Left lung (tissue), 4 donors: ENCODE measurements at regions not wholly inside any gene's neighbourhood (a gene's known extent, or its start where the extent isn't known, plus 50 kb on each side); places are given as distances from the start of the nearest gene placed in this dataset.

ENCODE experiments used
- ATAC-seq: fragments of 200-7000 bp; cut with Tn5 transposase; one replicate; pipeline ENCODE4 v1.9.1; 2020; ENCODE audit warnings: moderate library complexity
- DNase-seq, 4 donors: peaks; one replicate each; pipeline ENCODE4 v3.0.0-alpha.2; 2013 to 2020
- H3K27ac ChIP-seq, 2 donors: fragments of 200-600 bp; sonication (generic) in 1 of 2; one replicate each; pipeline versions ENCODE4 v1.5.0 to v1.8.0; 2020 to 2021
- H3K27me3 ChIP-seq, 2 donors: fragments of 200-600 bp; sonication (generic) in 1 of 2; one replicate each; pipeline versions ENCODE4 v1.5.0 to v1.8.0; 2020 to 2021
- H3K36me3 ChIP-seq, 2 donors: fragments of 200-600 bp; sonication (generic) in 1 of 2; one replicate each; pipeline versions ENCODE4 v1.5.0 to v1.8.0; 2020 to 2021
- H3K4me1 ChIP-seq, 2 donors: fragments of 200-600 bp; one replicate each; pipeline ENCODE4 v1.8.0; 2021
- H3K4me3 ChIP-seq, 2 donors: fragments of 200-600 bp; sonication (generic) in 1 of 2; one replicate each; pipeline versions ENCODE4 v1.5.0 to v1.8.0; 2020 to 2021; ENCODE audit warnings: mild to moderate bottlenecking in 1 of 2
- H3K9me3 ChIP-seq, 2 donors: fragments of 200-600 bp; sonication (generic) in 1 of 2; one replicate each; pipeline versions ENCODE4 v1.5.0 to v1.8.0; 2020 to 2021
- CTCF ChIP-seq, 2 donors: fragments of 200-600 bp; sonication (generic) in 1 of 2; IDR thresholded peaks; one replicate each; pipeline versions ENCODE4 v1.5.0 to v1.8.0; 2021; ENCODE audit warnings: antibody characterized with exemption in 2 of 2
- intact Hi-C, 2 donors: fragments of 100-400 bp; cut with DNase I; formaldehyde crosslinking; loops; one replicate each; pipeline versions ENCODE4 v1.11.2 to v1.14.2; 2022
- donor health status: DM: no; HTN: yes; CAD: no.
- donor health status: DM: no; HTN: no; CAD: no.

GRCh38 chr5:87156631-87157030 is 111.1 kb upstream of the RASA1 start:
- ATAC-seq (no peak), DNase-seq (no peak)
- intact Hi-C loops = no loop called here
- H3K4me1 ChIP-seq = no peaks in the 10 kb centered on the region
- H3K9me3 ChIP-seq = no peaks in the 10 kb centered on the region
- H3K36me3 ChIP-seq = no peaks in the 10 kb centered on the region
- H3K27me3 ChIP-seq = no peaks in the 10 kb centered on the region
- no peak overlapping the region for H3K4me3 ChIP-seq
- no peak for TF ChIP-seq CTCF (IDR thresholded peaks at IDR 0.05)
- H3K27ac ChIP-seq = no peak overlapping the region

- intact Hi-C loops = no loop called here
- DNase-seq = no peak
- no peaks in the 10 kb centered on the region for H3K27me3 ChIP-seq
- no peak overlapping the region for H3K27ac ChIP-seq
- no peaks in the 10 kb centered on the region for H3K9me3 ChIP-seq
- H3K36me3 ChIP-seq = no peaks in the 10 kb centered on the region
- no peak for TF ChIP-seq CTCF (IDR thresholded peaks at IDR 0.05)
- no peak for ATAC-seq
- H3K4me1 ChIP-seq = no peaks in the 10 kb centered on the region
- H3K4me3 ChIP-seq = no peak overlapping the region
Observed at GRCh38 chr5:87164409-87164808, 103.3 kb upstream of the RASA1 start.

GRCh38 chr5:87169300-87169991 is 98.2 kb upstream of the RASA1 start:
- no peak overlapping the region for H3K4me3 ChIP-seq
- no peaks in the 10 kb centered on the region for H3K9me3 ChIP-seq
- no peak overlapping the region for H3K27ac ChIP-seq
- DNase-seq (no peak), ATAC-seq (no peak)
- H3K4me1 ChIP-seq = no peaks in the 10 kb centered on the region
- H3K36me3 ChIP-seq = no peaks in the 10 kb centered on the region
- TF ChIP-seq CTCF (IDR thresholded peaks at IDR 0.05) = no peak
- intact Hi-C loops = no loop called here
- no peaks in the 10 kb centered on the region for H3K27me3 ChIP-seq

- no peaks in the 10 kb centered on the region for H3K9me3 ChIP-seq
- H3K4me1 ChIP-seq = no peaks in the 10 kb centered on the region
- H3K36me3 ChIP-seq = no peaks in the 10 kb centered on the region
- no peaks in the 10 kb centered on the region for H3K27me3 ChIP-seq
- ATAC-seq = no peak
- no peak for TF ChIP-seq CTCF (IDR thresholded peaks at IDR 0.05)
- H3K27ac ChIP-seq = no peak overlapping the region
- no peak overlapping the region for H3K4me3 ChIP-seq
- no peak for DNase-seq
- intact Hi-C loops = no loop called here
Observed at GRCh38 chr5:87170799-87171198, 96.9 kb upstream of the RASA1 start.

GRCh38 chr5:87182649-87183048 is 85.0 kb upstream of the RASA1 start:
- no peaks in the 10 kb centered on the region for H3K27me3 ChIP-seq
- no peak for ATAC-seq
- no peak for TF ChIP-seq CTCF (IDR thresholded peaks at IDR 0.05)

More at GRCh38 chr5:87182649-87183048, 85.0 kb upstream of the RASA1 start:
- H3K4me1 ChIP-seq = no peaks in the 10 kb centered on the region
- H3K9me3 ChIP-seq = no peaks in the 10 kb centered on the region
- intact Hi-C loops = no loop called here
- H3K27ac ChIP-seq = no peak overlapping the region
- no peak for DNase-seq
- H3K4me3 ChIP-seq = no peak overlapping the region
- no peaks in the 10 kb centered on the region for H3K36me3 ChIP-seq
